ENCODE measurements at regions not wholly inside any gene's neighbourhood (a gene's known extent, or its start where the extent isn't known, plus 50 kb on each side); places are given as distances from the start of the nearest gene placed in this dataset.

GRCh38 chr5:97735209-97735608, 552.2 kb upstream of the RIOK2 start:
- no peak for DNase-seq
- in situ Hi-C loops (cut with HindIII; ENCODE audit: low pct_ligation_motif_present, low pct_unique_long_range_greater_than_20kb, low sequenced_read_pairs), result no loop called here

DNA sequence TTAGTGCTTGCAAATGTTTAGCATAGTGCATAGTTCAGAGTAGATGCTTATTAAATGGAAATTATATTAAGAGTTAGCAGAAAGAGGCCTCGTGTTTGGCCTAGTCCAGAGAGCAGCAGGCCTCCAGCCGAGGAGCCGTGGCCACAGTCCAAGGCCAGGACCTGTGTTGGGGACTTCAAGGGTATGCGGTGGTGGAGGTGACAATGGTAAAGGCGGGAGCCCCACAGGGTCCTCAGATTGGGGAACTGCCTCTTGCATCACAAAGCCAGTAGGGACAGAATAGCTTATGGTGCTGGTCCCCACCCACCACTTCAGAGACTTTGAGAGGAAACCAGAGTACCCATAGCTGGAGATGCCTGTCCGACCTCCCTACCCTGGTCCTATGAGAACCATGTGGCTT, 554.6 kb upstream of the RIOK2 start:
- in situ Hi-C loops (cut with HindIII; ENCODE audit: low pct_ligation_motif_present, low pct_unique_long_range_greater_than_20kb, low sequenced_read_pairs), result no loop called here
- DNase-seq, result no peak

- DNase-seq, result no peak
- in situ Hi-C loops (cut with HindIII; ENCODE audit: low pct_ligation_motif_present, low pct_unique_long_range_greater_than_20kb, low sequenced_read_pairs), result no loop called here
Measured at GRCh38 chr5:97745817-97746216, 562.8 kb upstream of the RIOK2 start.

- in situ Hi-C loops (cut with HindIII; ENCODE audit: low pct_ligation_motif_present, low pct_unique_long_range_greater_than_20kb, low sequenced_read_pairs), result no loop called here
- DNase-seq, result no peak
Measured at GRCh38 chr5:97750576-97750975, 567.5 kb upstream of the RIOK2 start.

- no peak for DNase-seq
- in situ Hi-C loops (cut with HindIII; ENCODE audit: low pct_ligation_motif_present, low pct_unique_long_range_greater_than_20kb, low sequenced_read_pairs), result no loop called here
Measured at GRCh38 chr5:97751540-97751939, 568.5 kb upstream of the RIOK2 start.

GRCh38 chr5:97752871-97753270, 569.8 kb upstream of the RIOK2 start:
- in situ Hi-C loops (cut with HindIII; ENCODE audit: low pct_ligation_motif_present, low pct_unique_long_range_greater_than_20kb, low sequenced_read_pairs), result no loop called here
- no peak for DNase-seq

GRCh38 chr5:97762483-97762882, 579.4 kb upstream of the RIOK2 start:
- in situ Hi-C loops (cut with HindIII; ENCODE audit: low pct_ligation_motif_present, low pct_unique_long_range_greater_than_20kb, low sequenced_read_pairs), result no loop called here
- DNase-seq, result no peak

GRCh38 chr5:97764700-97765099, 581.7 kb upstream of the RIOK2 start:
- no peak for DNase-seq
- in situ Hi-C loops (cut with HindIII; ENCODE audit: low pct_ligation_motif_present, low pct_unique_long_range_greater_than_20kb, low sequenced_read_pairs), result no loop called here

DNA sequence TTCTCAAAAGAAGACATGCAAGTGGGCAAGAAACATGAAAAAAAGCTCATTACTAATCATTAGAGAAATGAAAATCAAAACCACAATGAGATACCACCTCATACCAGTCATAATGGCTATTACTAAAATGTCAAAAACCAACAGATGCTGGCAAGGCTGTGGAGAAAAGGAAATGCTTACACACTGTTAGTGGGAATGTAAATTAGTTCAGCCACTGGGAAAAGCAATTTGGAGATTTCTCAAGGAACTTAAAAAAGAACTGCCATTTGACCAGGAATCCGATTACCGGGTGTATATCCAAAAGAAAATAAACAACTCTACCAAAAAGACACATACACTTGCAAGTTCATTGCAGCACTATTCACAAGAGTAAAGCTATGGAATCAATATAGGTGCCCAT, 595.4 kb upstream of the RIOK2 start:
- in situ Hi-C loops (cut with HindIII; ENCODE audit: low pct_ligation_motif_present, low pct_unique_long_range_greater_than_20kb, low sequenced_read_pairs), result no loop called here
- DNase-seq, result no peak

DNA sequence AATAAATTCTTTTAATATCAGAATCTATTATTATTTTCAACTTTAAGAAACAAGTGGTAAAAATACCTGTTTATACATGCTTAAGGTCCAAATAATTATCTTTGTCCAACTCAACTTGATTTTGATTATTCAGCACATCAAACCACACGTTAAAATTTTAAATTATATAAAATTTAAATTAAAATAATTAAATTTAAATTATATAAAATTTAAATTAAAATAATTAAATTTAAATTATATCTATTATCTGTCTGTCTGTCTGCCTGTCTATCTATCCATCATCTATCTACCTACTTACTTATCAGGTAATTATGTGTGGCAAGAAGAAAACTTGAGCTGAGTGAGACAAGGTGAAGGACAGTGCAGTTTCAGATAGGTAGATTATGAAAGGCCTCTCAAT, 605.3 kb upstream of the RIOK2 start:
- in situ Hi-C loops (cut with HindIII; ENCODE audit: low pct_ligation_motif_present, low pct_unique_long_range_greater_than_20kb, low sequenced_read_pairs), result no loop called here
- no peak for DNase-seq

DNA sequence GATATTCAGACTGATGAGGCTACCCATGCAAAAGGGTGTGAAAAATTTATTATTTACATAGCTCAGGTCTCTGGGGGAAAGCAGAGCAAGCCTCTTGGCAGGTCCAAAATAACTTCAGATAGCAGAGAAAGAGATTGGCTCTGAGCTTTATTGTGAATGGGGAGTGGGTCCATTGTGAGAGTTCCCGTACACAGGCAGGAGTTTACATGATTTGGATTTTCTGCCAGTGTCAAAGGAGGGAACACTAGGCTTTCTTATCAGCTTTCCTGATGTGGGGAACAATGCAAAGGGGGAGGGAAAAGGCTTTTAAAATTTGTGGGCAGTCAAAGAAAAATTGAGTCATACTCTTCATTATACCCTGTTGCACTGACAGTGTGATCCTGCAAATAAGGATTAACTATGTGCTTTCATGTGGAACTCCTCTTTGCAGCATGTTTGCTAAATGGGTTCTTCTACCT, 615.0 kb upstream of the RIOK2 start:
- in situ Hi-C loops (cut with HindIII; ENCODE audit: low pct_ligation_motif_present, low pct_unique_long_range_greater_than_20kb, low sequenced_read_pairs), result no loop called here
- no peak for DNase-seq

DNA sequence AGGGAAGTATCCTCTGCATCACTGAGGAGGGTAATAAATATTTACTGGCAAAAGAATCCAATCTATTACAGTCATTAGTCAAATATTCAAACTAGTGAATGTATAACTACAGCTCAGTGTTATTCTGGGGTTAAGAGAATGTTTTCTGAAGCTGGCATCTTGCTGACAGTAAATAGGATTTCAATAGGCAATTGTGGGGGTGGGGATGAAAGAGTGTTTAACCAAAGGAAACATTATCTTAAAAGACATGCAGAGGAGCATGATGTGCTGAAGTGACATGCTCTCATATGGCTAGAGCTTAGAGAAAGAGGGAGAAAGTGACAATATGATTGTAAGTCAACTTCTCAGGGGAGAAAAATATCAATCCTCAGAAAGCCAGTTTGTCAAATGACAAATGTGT, 618.4 kb upstream of the RIOK2 start:
- no peak for DNase-seq
- in situ Hi-C loops (cut with HindIII; ENCODE audit: low pct_ligation_motif_present, low pct_unique_long_range_greater_than_20kb, low sequenced_read_pairs), result no loop called here

DNA sequence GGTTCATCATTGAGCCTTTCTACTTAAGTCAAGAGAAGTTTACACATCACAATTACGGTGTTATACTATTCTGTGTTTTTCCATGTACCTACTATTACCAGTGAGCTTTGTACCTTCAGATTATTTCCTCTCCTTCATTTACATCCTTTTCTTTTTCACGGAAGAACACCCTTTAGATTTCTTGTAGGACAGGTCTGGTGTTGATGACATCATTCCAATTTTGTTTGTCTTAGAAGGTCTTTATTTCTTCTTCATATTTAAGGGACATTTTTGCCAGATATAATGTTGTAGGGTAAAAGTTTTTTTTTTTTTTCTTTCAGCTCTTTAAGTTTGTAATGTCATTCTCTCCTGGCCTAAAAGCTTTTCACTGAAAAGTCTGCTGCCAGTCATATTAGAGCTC, 637.1 kb upstream of the RIOK2 start:
- DNase-seq, result no peak
- in situ Hi-C loops (cut with HindIII; ENCODE audit: low pct_ligation_motif_present, low pct_unique_long_range_greater_than_20kb, low sequenced_read_pairs), result no loop called here

- DNase-seq, result no peak
- in situ Hi-C loops (cut with HindIII; ENCODE audit: low pct_ligation_motif_present, low pct_unique_long_range_greater_than_20kb, low sequenced_read_pairs), result no loop called here
Measured at GRCh38 chr5:97832645-97833296, 649.7 kb upstream of the RIOK2 start.

GRCh38 chr5:97834561-97834960, 651.5 kb upstream of the RIOK2 start:
- no peak for DNase-seq
- in situ Hi-C loops (cut with HindIII; ENCODE audit: low pct_ligation_motif_present, low pct_unique_long_range_greater_than_20kb, low sequenced_read_pairs), result no loop called here

GRCh38 chr5:97835112-97835511, 652.1 kb upstream of the RIOK2 start:
- in situ Hi-C loops (cut with HindIII; ENCODE audit: low pct_ligation_motif_present, low pct_unique_long_range_greater_than_20kb, low sequenced_read_pairs), result no loop called here
- no peak for DNase-seq

DNA sequence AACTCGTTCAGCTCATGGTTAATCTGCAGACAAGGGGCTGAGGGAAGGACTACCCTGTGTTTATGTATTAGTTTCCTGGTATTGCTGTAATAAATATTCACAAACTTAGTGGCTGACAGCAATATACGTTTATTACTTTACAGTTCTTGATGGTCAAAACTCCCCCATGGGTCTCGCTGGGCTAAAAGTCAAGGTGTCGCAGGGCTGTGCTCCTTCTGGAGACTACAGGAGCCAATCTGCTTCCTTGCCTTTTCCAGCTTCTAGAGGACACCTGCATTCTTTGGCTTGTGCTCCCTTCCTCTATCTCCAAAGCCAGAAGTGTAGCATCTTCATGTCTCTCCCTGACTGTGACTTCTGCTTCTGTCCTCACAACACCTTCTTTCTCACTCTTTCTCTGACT, 653.8 kb upstream of the RIOK2 start:
- in situ Hi-C loops (cut with HindIII; ENCODE audit: low pct_ligation_motif_present, low pct_unique_long_range_greater_than_20kb, low sequenced_read_pairs), result no loop called here
- DNase-seq, result no peak

- in situ Hi-C loops (cut with HindIII; ENCODE audit: low pct_ligation_motif_present, low pct_unique_long_range_greater_than_20kb, low sequenced_read_pairs), result no loop called here
- DNase-seq, result peak; percentile 74
Measured at GRCh38 chr5:97838214-97838613, 655.2 kb upstream of the RIOK2 start.

DNA sequence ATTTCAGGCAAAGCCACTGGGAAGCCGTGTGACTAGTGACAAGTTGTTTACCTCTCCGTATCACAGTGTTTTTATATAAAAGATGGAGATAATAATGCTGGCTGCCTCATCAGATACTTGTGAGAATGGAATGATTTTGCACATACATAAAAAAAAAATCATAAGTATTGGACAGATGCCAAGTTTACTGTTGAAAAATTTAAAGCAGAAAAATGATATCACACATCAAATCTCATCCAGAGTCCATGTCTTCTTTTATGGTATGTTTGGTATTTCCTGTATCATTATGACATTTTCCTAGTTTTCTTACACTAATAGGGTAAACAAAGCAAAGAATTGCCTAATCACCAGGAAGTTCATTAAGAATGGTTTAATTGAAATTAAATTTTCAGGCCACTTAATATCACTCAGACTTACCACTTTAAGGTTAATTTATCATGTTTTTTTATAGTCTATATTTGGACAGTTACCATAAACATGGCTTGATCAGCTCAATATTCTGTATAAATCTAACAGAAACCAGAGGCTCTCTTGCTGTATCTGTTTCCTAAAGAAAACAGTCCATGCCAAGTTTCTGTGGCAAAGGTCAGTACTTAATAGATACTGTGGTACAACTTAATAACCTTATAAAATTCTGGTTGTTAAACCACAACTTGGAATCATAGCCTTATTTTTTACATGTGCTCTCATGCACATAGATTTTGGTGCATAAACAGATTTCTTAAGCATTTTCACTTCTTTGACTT, 656.5 kb upstream of the RIOK2 start:
- peak; percentile 0 for DNase-seq
- in situ Hi-C loops (cut with HindIII; ENCODE audit: low pct_ligation_motif_present, low pct_unique_long_range_greater_than_20kb, low sequenced_read_pairs), result no loop called here

- no peak for DNase-seq
- in situ Hi-C loops (cut with HindIII; ENCODE audit: low pct_ligation_motif_present, low pct_unique_long_range_greater_than_20kb, low sequenced_read_pairs), result no loop called here
Measured at GRCh38 chr5:97840643-97841042, 657.6 kb upstream of the RIOK2 start.
